CD4-positive, alpha-beta T cell treated with Interferon alpha-2 for 1 hour (primary cell): ENCODE measurements at regions not wholly inside any gene's neighbourhood (a gene's known extent, or its start where the extent isn't known, plus 50 kb on each side); places are given as distances from the start of the nearest gene placed in this dataset.
A peak's percentile ranks its signal among the peaks of the same experiment; 100 is the strongest.

Experiments used
- DNase-seq, 2 donors: peaks; one replicate each; pipeline ENCODE4 v3.0.0-alpha.2; 2020 to 2022

DNA sequence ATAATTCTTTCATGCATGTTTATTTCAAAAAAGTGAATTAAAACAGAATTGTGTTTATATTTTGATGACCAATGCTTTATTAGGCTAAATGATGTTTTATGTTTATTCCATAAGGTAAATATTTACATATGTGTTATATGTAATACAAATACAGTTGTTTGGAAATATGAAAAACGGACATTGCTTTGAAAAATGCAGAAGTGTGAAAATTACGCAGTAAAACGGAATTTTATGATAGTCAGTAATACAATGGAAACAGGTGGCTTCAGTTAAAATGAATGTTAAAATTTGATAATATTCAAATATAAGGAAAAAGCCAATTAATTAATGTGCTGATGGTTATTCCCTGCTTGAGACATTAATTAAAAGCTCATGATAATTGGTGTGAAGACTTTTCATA, 1633.8 kb downstream of the MAT2B start:
- no peak for DNase-seq

GRCh38 chr5:165139721-165140120, 1634.3 kb downstream of the MAT2B start:
- no peak for DNase-seq

- no peak for DNase-seq
Measured at GRCh38 chr5:165143741-165144140, 1638.3 kb downstream of the MAT2B start.

GRCh38 chr5:165149431-165149830, 1644.0 kb downstream of the MAT2B start:
- DNase-seq = no peak

DNA sequence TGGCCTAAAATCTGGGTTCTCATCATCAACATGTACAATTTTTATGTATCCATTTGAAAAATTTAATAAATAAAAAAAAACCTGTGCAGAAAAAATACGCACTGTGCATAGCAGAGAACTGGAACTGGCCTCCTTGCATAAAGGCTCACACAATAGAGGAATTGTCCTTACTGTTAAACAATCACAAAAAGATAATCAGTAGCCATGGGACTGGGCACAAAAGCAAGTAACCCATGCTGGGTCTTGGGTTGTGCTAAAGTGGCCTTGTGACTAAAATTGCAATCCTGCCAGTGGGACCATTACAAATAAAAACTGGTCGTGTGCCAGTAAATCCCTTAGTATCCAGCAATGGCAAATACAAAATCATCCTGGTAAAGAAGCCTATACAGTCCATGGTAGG, 1646.6 kb downstream of the MAT2B start:
- no peak for DNase-seq

GRCh38 chr5:165157219-165157618, 1651.8 kb downstream of the MAT2B start:
- no peak for DNase-seq

DNA sequence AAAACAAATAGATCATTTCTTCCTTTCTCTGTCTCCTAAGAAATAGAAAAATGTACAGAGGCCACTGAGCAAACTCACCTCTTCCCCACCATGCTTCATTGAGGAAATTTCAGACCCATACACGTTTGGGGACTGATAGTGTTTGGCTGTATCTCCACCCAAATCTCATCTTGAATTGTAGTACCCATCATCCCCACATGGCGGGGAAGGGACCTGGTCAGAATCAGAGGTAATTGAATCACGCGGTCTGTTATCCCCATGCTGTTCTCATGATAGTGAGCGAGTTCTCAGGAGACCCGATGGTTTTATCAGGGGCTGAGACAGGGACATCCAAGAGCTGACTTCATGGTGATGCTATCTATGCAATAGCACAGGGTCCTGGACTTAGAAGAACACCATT, 1655.8 kb downstream of the MAT2B start:
- DNase-seq = no peak

DNA sequence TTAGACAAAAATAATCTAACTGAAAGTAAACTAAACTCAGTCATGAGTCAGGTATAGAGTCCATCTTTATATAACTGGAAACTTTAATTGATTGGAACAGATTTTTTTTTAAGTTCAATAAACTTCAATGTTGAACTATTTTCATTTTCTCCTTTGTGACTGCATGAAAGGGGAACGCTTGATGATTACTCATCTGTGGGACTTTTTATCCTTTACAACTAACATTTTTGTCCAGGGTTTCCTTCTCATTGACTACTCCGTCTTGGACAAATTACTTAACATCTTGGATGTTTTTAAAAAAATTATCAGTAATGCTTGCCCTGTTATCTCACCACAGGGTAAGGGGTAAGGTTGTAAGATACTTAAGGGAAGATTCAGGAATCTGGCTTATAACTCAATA, 1658.4 kb downstream of the MAT2B start:
- DNase-seq = no peak

GRCh38 chr5:165173651-165174050, 1668.2 kb downstream of the MAT2B start:
- no peak for DNase-seq

DNA sequence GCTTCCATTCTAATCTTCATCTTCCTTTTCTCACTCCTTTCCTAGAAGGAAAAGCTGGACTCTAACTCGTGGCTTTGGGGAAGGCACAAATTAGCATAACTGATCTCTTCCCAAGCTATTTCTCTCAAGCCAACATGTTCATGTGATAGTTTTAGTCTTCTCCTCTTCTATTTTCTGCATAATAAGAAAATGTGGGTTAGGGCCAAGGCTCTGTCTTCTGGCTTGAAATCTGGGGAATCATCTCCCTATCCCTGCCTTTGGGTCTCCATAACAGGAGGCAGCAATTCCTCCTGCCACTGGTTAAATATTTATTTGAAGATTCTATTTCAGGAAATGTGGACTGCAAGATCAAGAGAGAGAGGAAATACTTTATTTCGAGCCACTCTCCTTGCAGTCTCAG, 1669.6 kb downstream of the MAT2B start:
- DNase-seq = no peak

DNA sequence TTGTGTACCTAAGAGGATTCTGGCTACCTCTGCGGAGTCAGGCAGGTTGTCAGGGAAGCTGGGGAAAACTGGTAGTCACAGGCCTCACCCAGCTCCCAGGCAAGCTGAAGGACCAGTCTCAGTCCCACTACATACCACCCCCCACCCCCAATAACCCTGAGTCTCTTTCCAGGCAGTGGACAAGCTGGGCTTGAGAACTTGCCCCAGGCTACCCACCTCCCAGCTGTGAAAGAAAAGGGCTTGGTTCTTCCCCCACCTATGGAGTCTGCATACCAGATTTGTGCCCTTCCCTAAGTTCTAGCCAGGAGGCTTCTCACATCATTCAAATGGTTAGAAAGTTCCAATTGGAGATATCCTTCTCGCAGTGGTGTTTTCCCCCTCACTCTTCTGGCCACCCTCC, 1678.8 kb downstream of the MAT2B start:
- no peak for DNase-seq

DNA sequence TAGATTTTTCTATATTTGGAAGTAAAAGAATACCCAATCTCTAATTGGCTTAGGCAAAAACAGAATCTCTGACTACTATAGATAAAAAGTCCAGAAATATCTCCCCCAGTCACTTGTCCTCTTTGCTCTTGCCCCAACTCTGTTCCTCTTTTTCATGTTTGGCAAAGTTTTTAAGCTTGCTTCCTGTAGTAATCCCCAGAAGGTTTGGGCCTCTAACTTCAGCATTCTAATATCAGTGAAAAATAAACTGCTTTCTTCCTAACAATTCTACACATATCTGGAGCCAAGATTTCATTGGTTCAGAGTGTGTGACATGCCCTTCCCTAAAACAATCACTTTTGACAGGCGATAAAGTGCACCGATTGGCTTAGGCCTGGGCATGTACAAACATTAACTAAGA, 1680.3 kb downstream of the MAT2B start:
- no peak for DNase-seq

DNA sequence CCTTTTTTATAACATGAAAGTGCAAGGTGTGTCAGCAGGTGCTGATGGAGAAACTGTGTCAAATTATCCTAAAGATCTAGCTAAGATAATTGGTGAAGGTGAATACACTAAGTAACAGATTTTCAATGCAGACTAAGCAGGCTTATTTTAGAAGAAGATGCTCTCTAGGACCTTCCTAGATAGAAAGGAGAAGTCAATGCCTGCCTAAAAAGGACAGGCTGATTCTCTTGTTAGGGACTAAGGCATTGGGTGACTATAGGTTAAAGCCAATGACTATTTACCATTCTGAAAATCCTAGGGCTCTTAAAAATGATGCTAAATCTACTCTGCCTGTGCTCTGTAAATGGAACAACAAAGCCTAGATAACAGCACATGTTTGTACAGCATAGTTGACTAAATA, 1682.4 kb downstream of the MAT2B start:
- DNase-seq = no peak

DNA sequence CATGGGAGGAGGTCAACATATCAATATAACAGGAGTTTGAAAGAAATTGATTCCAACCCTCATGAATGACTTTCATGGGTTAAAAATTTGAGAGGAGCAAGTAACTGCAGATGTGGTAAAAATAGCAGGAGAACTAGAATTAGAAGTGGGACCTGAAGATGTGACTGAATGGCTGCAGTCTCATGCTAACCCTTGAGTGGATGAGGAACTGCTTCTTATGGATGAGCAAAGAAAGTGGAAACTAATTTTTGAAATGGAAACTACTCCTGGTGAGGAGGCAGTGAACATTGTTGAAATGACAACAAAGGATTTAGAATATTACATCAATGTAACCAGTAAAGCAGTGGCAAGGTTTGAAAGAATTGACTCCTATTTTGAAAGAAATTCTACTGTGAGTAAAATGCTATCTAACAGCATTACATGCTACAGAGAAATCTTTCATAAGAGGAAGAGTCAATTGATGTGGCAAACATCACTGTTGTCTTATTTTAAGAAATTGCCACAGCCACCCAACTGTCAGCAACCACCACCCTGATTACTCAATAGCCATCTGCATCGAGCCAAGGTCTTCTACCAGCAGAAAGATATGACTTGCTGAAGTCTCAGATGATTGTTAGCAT, 1683.2 kb downstream of the MAT2B start:
- DNase-seq = peak in 1 of 2 donors; percentile 38

DNA sequence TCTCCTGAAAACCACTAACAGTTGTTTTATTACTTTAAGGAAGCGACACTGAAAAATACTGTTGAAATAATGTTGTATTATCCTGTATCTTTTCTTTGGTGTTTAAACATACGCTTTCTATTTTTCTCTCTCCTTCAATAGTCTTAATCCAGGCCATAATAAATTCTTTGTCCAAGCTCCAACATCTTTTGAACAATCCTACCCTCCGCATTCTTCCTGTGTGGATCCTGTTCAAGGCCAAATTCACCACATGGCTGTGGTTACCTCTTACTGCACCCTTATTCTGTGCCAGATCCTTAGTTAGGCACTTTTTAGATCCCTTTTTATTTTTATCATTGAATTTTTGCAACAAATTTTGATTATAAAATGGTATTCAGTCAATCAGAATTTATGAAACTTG, 1691.5 kb downstream of the MAT2B start:
- no peak for DNase-seq

GRCh38 chr5:165201369-165201768, 1696.0 kb downstream of the MAT2B start:
- DNase-seq = no peak

DNA sequence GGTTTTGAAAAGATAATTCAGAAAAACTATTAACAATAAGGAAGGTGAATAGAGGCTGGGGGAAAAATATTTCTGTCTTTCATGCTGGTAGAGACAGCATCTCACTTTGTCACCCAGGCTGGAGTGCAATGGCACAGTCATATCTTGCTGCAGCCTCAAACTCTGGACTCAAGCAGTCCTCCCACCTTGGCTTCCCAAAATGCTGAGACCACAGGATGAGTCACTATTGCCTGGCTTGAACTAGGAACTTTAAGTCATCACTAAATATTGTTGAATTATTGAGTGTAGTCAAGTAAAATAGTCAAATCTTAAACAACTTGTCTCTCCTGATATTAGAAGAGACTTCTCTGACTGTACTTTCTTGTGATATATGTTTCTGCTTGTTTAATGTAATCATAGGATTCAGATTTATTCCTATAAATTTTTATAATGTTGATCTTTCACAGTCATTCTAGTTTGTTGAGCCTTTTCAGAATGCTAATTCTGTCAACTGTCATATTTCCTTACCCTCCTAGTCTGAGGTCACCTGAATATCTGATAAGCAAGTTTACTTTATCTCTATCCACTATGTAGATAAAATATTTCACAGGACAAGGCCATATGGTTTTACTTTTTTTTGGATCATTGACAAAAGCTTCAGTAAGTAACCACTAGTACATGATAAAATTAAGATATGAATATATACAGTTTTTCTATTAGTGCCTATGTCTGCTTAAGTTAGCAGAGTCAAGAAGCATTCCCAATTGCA, 1696.5 kb downstream of the MAT2B start:
- no peak for DNase-seq

GRCh38 chr5:165202519-165202910, 1697.1 kb downstream of the MAT2B start:
- DNase-seq = no peak

DNA sequence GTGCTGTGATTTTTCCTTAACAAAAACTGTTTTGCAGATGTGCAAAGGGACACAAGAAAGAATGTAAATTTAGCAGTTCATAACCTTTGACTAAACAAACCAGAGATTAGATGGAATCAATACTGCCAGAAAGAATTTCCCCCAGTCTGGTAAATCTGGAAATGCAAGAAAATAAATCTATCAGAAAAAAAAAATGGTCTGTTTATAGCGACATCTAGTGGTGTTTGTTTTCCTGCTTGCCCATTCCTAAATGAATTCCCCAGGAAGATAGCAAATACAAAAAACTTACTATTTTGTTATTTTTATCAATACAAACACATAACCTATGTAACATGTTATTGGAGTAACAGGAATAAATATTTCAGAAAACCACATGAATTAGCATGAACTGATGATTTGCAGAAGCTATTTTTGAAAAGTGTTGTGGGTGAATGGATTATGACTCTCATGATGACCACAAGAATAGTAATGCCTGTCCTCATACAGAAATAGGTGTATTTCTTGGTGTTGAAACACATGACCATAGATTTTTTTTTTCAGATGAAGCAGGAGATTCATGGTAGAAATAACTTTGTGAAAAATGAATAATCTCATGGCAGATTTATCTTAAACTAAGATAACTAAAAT, 1703.8 kb downstream of the MAT2B start:
- no peak for DNase-seq

DNA sequence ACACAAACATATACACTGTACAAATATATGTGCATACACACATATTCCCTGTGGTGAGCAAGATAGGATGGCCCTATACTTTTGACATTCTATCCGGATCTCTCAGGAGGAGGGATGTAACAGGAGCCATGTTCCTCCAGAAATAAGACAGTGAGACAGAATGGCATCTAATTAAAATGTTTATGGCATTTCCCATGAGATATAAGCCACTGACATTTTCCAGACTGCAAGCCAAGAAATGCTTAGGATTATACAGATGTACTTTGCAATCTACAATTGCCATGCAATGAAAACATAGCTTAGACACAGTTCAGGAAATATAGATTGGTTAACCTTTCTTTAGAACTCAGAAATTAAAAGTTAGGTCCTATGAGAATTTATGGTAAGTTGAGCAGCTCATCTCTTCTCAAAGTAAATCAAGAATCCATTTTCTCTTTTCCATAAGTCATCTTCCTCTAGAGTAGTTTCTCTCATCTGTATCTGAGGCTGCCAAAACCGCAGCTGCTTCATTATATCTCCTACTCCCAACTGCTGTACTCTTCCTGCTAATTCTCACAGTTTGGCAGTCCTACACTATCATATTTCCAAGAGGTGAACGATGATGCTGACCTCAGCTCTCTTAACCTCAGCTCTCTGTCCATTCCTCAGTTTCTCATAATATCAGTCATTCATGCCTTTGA, 1719.1 kb downstream of the MAT2B start:
- no peak for DNase-seq

DNA sequence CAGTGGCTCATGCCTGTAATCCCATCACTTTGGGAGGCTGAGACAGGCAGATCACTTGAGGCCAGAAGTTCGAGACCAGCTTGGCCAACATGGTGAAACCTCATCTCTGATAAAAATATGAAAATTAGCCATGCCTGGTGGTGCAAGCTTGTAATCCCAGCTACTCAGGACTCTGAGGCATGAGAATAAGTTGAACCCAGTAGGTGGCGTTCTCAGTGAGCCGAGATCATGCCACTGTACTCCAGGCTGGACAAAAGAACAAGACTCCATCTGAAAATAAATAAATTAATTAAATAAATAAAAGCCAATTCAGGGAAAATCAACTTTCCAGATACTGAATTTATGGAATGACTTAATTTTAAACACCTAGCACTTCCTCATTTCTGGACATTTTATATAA, 1722.1 kb downstream of the MAT2B start:
- no peak for DNase-seq

- DNase-seq = no peak
Measured at GRCh38 chr5:165228184-165228583, 1722.8 kb downstream of the MAT2B start.

GRCh38 chr5:165231821-165232508, 1726.5 kb downstream of the MAT2B start:
- no peak for DNase-seq
